WTC11 (cell line): ENCODE measurements at regions not wholly inside any gene's neighbourhood (a gene's known extent, or its start where the extent isn't known, plus 50 kb on each side); places are given as distances from the start of the nearest gene placed in this dataset.

Experiments used
- AFF4 ChIP-seq: sonication (generic); formaldehyde crosslinking; IDR thresholded peaks from 2 replicates; pipeline ENCODE4 v1.8.1; 2023; ENCODE audit warnings: mild to moderate bottlenecking, missing genetic modification reagents, borderline replicate concordance
- CREM ChIP-seq: sonication (generic); formaldehyde crosslinking; IDR thresholded peaks from 2 replicates; pipeline ENCODE4 v1.8.1; 2022; ENCODE audit warnings: mild to moderate bottlenecking, missing genetic modification reagents, moderate library complexity
- CTCF ChIP-seq: fragments of 200-600 bp; IDR thresholded peaks from 2 replicates; pipeline ENCODE4 v1.8.0; 2022; ENCODE audit warnings: antibody characterized with exemption
- E2F1 ChIP-seq: sonication (generic); formaldehyde crosslinking; IDR thresholded peaks from 2 replicates; pipeline ENCODE4 v1.8.0; 2022; ENCODE audit warnings: mild to moderate bottlenecking, missing genetic modification reagents
- ELF4 ChIP-seq: sonication (generic); formaldehyde crosslinking; IDR thresholded peaks from 2 replicates; pipeline ENCODE4 v1.8.1; 2022; ENCODE audit warnings: low read depth, mild to moderate bottlenecking, moderate library complexity, missing genetic modification reagents
- ETV6 ChIP-seq: sonication (generic); formaldehyde crosslinking; IDR thresholded peaks from 2 replicates; pipeline ENCODE4 v1.8.1; 2022; ENCODE audit warnings: mild to moderate bottlenecking, missing genetic modification reagents
- FOXJ3 ChIP-seq: sonication (generic); formaldehyde crosslinking; IDR thresholded peaks from 2 replicates; pipeline ENCODE4 v1.9.0; 2021; ENCODE audit warnings: missing genetic modification reagents, mild to moderate bottlenecking, borderline replicate concordance
- IRF2 ChIP-seq: sonication (generic); formaldehyde crosslinking; IDR thresholded peaks from 2 replicates; pipeline ENCODE4 v1.8.0; 2022; ENCODE audit warnings: low read depth, missing genetic modification reagents, borderline replicate concordance
- JUN ChIP-seq: sonication (generic); formaldehyde crosslinking; IDR thresholded peaks from 2 replicates; pipeline ENCODE4 v1.8.0; 2023; ENCODE audit warnings: mild to moderate bottlenecking, missing genetic modification reagents
- MLX ChIP-seq: sonication (generic); formaldehyde crosslinking; IDR thresholded peaks from 2 replicates; pipeline ENCODE4 v1.8.1; 2023; ENCODE audit warnings: mild to moderate bottlenecking, missing genetic modification reagents, moderate library complexity
- ZNF416 ChIP-seq: fragments of 250-450 bp; sonication (Bioruptor Pico); IDR thresholded peaks from 2 replicates; pipeline ENCODE4 v1.9.0; 2021; ENCODE audit warnings: mild to moderate bottlenecking, inconsistent platforms

GRCh38 chr7:125645770-125646169 lies 716.1 kb upstream of the POT1 start:
- TF ChIP-seq ZNF416 (CRISPR knock-in tag) (no peak), CTCF (no peak), MLX (CRISPR knock-in tag) (no peak), IRF2 (CRISPR knock-in tag) (no peak), ETV6 (CRISPR knock-in tag) (no peak), FOXJ3 (CRISPR knock-in tag) (no peak), CREM (CRISPR knock-in tag) (no peak), E2F1 (no peak), AFF4 (CRISPR knock-in tag) (no peak), JUN (CRISPR knock-in tag) (no peak), ELF4 (CRISPR knock-in tag) (no peak)
